GM12878 (cell line): ENCODE measurements at regions not wholly inside any gene's neighbourhood (a gene's known extent, or its start where the extent isn't known, plus 50 kb on each side); places are given as distances from the start of the nearest gene placed in this dataset.

ENCODE experiments used
- ATAC-seq: fragments of 200-7000 bp; cut with Tn5 transposase; 3 replicates; pipeline ENCODE4 v1.9.1; 2020; ENCODE audit warnings: mild to moderate bottlenecking, moderate library complexity
- BruUV-seq: library from RNA; stranded (reverse); fragments of 400-500 nt; replicated peaks from 2 replicates; lab custom pipeline; 2021; lab: Mats Ljungman, UMichigan
- CTCF ChIA-PET: fragments of 300-600 bp; sonication (Branson Sonifier 250); formaldehyde crosslinking; extraction: SDS; loops from one replicate; lab custom pipeline; 2021; ENCODE audit warnings: inconsistent platforms; lab: Yijun Ruan, JAX
- POLR2A ChIA-PET: fragments of 350-600 bp; formaldehyde crosslinking; extraction: SDS; loops from one replicate; lab custom pipeline; 2021; ENCODE audit warnings: inconsistent platforms; lab: Charles Lee
- RAD21 ChIA-PET: fragments of 300-600 bp; sonication (Branson Sonifier 250); formaldehyde crosslinking; loops from one replicate; lab custom pipeline; 2023; ENCODE audit warnings: antibody characterized with exemption; ENCODE audit not compliant: unreplicated experiment; lab: Charles Lee
- SMC1A ChIA-PET: fragments of 300-600 bp; sonication (Branson Sonifier 250); formaldehyde crosslinking; loops from one replicate; lab custom pipeline; 2023; ENCODE audit not compliant: unreplicated experiment, uncharacterized antibody; lab: Charles Lee
- DNase-seq: peaks from one replicate; pipeline ENCODE4 v3.0.0-alpha.2; 2011; ENCODE audit warnings: low read depth, low spot score
- FAIRE-seq: peaks from 3 replicates; lab custom pipeline; 2011; peaks lifted over from hg19 to GRCh38; lab: Jason Lieb, UNC
- H2AFZ ChIP-seq: 2 replicates; pipeline ENCODE4 v1.6.0; 2011; ENCODE audit warnings: low read depth, low read length, control low read depth; ENCODE audit not compliant: control insufficient read depth
- H3K27ac ChIP-seq: 2 replicates; pipeline ENCODE4 v1.5.1; 2011; ENCODE audit warnings: control low read depth; ENCODE audit not compliant: control insufficient read depth, insufficient read depth
- H3K27me3 ChIP-seq, 2 experiments: replicated peaks in 1 of 2; 2 replicates each; pipeline versions ENCODE4 v1.6.0 to v1.6.1; 2011; ENCODE audit warnings: low read length in 1 of 2; ENCODE audit not compliant: control insufficient read depth in 2 of 2, insufficient read depth in 2 of 2
- H3K36me3 ChIP-seq, 2 experiments: 2 replicates each; pipeline ENCODE4 v1.5.1; 2011; ENCODE audit warnings: low read length in 1 of 2; ENCODE audit not compliant: control insufficient read depth in 2 of 2, insufficient read depth in 2 of 2
- H3K4me1 ChIP-seq: 2 replicates; pipeline ENCODE4 v1.6.1; 2011; ENCODE audit warnings: mild to moderate bottlenecking, low read length, moderate library complexity, mixed read lengths; ENCODE audit not compliant: control insufficient read depth, insufficient read depth
- H3K4me2 ChIP-seq: 2 replicates; pipeline ENCODE4 v1.6.0; 2011; ENCODE audit warnings: control low read depth; ENCODE audit not compliant: control insufficient read depth, insufficient read depth
- H3K4me3 ChIP-seq: fragments of 200-600 bp; sonication (generic); 2 replicates; pipeline ENCODE4 v1.5.1; 2016
- H3K79me2 ChIP-seq: 2 replicates; pipeline ENCODE4 v1.6.0; 2011; ENCODE audit warnings: low read length; ENCODE audit not compliant: control insufficient read depth, insufficient read depth
- H3K9ac ChIP-seq: 2 replicates; pipeline ENCODE4 v1.8.0; 2011; ENCODE audit warnings: low read length, control low read depth, mixed read lengths; ENCODE audit not compliant: control insufficient read depth, insufficient read depth
- H3K9me3 ChIP-seq: replicated peaks from 3 replicates; pipeline ENCODE4 v1.5.1; 2011; ENCODE audit warnings: mild to moderate bottlenecking, low read length; ENCODE audit not compliant: control insufficient read depth, insufficient read depth
- H4K20me1 ChIP-seq: 2 replicates; pipeline ENCODE4 v1.6.0; 2011; ENCODE audit not compliant: control insufficient read depth, insufficient read depth
- BHLHE40 ChIP-seq, 2 experiments: fragments of 450-650 bp in 1 of 2; IDR thresholded peaks; 2 replicates each; pipeline ENCODE4 v1.6.1; 2011 to 2017; ENCODE audit warnings: low read depth in 2 of 2, borderline replicate concordance in 1 of 2, improper control_type of control experiment in 1 of 2, low read length in 1 of 2, mild to moderate bottlenecking in 1 of 2
- CBX5 ChIP-seq: sonication (generic); IDR thresholded peaks from 2 replicates; pipeline ENCODE4 v1.6.1; 2016; ENCODE audit warnings: low read depth, moderate library complexity, mild to moderate bottlenecking, inconsistent platforms
- CREM ChIP-seq: IDR thresholded peaks from 2 replicates; pipeline ENCODE4 v1.6.1; 2014; ENCODE audit warnings: antibody characterized with exemption, low read depth
- ETV6 ChIP-seq, 2 experiments: fragments of 450-650 bp in 1 of 2; IDR thresholded peaks in 1 of 2; conservative IDR thresholded peaks in 1 of 2; 2 replicates each; pipeline ENCODE4 v1.6.1; 2014; ENCODE audit warnings: antibody characterized with exemption in 1 of 2, borderline replicate concordance in 1 of 2, low read depth in 1 of 2, mild to moderate bottlenecking in 1 of 2, moderate library complexity in 1 of 2
- GATAD2B ChIP-seq: fragments of 450-650 bp; conservative IDR thresholded peaks from 2 replicates; pipeline ENCODE4 v1.6.1; 2017; ENCODE audit warnings: low read depth, mild to moderate bottlenecking, moderate library complexity
- IKZF1 ChIP-seq: fragments of 450-650 bp; conservative IDR thresholded peaks from 2 replicates; pipeline ENCODE4 v1.6.1; 2017; ENCODE audit warnings: antibody characterized with exemption, mild to moderate bottlenecking
- KLF5 ChIP-seq: fragments of 450-650 bp; IDR thresholded peaks from 2 replicates; pipeline ENCODE4 v1.6.1; 2014; ENCODE audit warnings: mild to moderate bottlenecking; ENCODE audit not compliant: partially characterized antibody
- MXI1 ChIP-seq: fragments of 150-350 bp; IDR thresholded peaks from 2 replicates; pipeline ENCODE4 v1.6.1; 2011; ENCODE audit warnings: low read depth, mild to moderate bottlenecking, inconsistent platforms, low read length, improper control_type of control experiment
- SMC3 ChIP-seq: IDR thresholded peaks from 2 replicates; pipeline ENCODE4 v1.6.1; 2011; ENCODE audit warnings: low read length, improper control_type of control experiment, borderline replicate concordance
- ZBED1 ChIP-seq: IDR thresholded peaks from 2 replicates; pipeline ENCODE4 v1.6.1; 2016; ENCODE audit warnings: borderline replicate concordance
- ZBTB33 ChIP-seq: fragments of 450-650 bp; IDR thresholded peaks from 2 replicates; pipeline ENCODE4 v1.6.1; 2017; ENCODE audit warnings: mild to moderate bottlenecking
- WGBS: methylation state at CpG from one replicate; pipeline ENCODE4 v1.1.6; 2016; ENCODE audit warnings: low lambda C conversion rate; ENCODE audit not compliant: insufficient replicate concordance, insufficient coverage; ENCODE audit errors: missing lambda C conversion rate; 5-methylcytosine and 5-hydroxymethylcytosine counted together
- in situ Hi-C: fragments of 300-500 bp; cut with MboI; formaldehyde crosslinking; loops from 9 replicates; pipeline ENCODE4 v1.14.3; 2018; ENCODE audit warnings: mixed read lengths
- intact Hi-C: fragments of 100-400 bp; cut with micrococcal nuclease; formaldehyde crosslinking; loops from one replicate; pipeline ENCODE4 v1.14.2; 2022; ENCODE audit not compliant: unreplicated experiment
- TF ChIP-seq, protein P1 (sequence below): IDR thresholded peaks from 2 replicates; pipeline ENCODE4 v1.6.1; 2012; ENCODE audit warnings: improper control_type of control experiment, low read depth, low read length; ENCODE audit not compliant: insufficient replicate concordance

DNA sequence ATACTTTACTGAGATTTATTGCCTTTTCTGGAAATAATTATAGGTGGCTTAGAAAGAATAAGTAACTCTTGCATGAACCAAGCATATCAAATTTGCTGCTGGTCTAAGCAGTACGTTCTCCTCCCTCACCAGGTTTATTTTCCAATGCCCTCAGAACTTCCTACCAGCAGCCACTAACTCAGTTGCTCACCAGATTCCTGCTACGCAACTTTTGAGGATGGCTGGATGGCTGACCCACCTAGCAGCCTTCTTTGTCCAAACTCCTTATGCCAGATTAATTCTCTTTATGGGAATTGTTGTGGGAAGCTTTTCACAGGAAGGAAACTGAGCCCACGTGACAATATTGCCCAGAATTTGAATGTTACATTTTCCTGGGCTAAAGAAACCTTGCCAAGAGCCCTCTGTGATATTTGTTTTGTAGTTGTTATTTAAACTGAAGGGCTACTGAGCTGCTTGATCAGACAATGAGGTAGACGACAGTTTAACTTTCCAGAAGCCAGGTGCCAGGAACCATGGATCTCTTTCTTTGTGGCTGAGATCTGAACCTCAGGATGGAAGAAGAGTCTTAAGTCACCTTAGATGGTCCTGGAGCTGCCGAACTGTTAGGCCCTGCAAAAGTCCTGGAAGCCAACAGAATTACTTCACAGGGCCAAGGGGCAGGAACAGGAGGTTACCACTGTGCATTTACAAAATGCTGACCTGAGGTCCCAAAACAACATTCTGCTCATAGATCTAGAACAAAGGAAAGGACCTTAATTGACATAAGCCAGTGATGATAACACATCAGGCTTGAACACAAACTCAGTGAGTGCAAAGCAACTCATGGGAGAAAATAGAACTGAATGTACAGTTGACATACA, 85.5 kb upstream of the ATP1A1 start (continued):
- TF ChIP-seq KLF5 = no peak
- TF ChIP-seq CBX5 = no peak
- no peak for TF ChIP-seq IKZF1
- no peak for TF ChIP-seq CREM
- no peak for TF ChIP-seq ZBTB33
- TF ChIP-seq, all 136 proteins: peak for 0

- in situ Hi-C loops (no loop called here), intact Hi-C loops (loop anchor here (2.0 kb wide), 1 partner anchor 19 kb away; no protein-coding TSS in a partner anchor)
- no peak overlapping the region for H3K27ac ChIP-seq
- RAD21 ChIA-PET = no interaction called here
- H3K36me3 ChIP-seq = no peaks in the 10 kb centered on the region
- DNase-seq (peak; percentile 57), FAIRE-seq (peak; percentile 98), ATAC-seq (peak; percentile 98)
- no peak overlapping the region for H2AFZ ChIP-seq
- POLR2A ChIA-PET = no interaction called here
- SMC1A ChIA-PET = no interaction called here
- no peak overlapping the region for H3K4me2 ChIP-seq
- CTCF ChIA-PET = no interaction called here
- no peaks in the 10 kb centered on the region for H3K27me3 ChIP-seq
- H3K4me3 ChIP-seq = no peak overlapping the region
- H4K20me1 ChIP-seq = no peaks in the 10 kb centered on the region
- H3K4me1 ChIP-seq = peaks cover 15% of the 10 kb centered on the region
- H3K9me3 ChIP-seq = no peaks in the 10 kb centered on the region
- no TSS peak for BruUV-seq
- WGBS = 41% methylated on average over 2 of the region's 2 CpGs
- H3K9ac ChIP-seq = no peak overlapping the region
- no peaks in the 10 kb centered on the region for H3K79me2 ChIP-seq
- TF ChIP-seq MXI1 = 0 out of 2 replicates have a peak, but pooled peaks have one; percentile 28
- no peak for TF ChIP-seq ZBED1
- no peak for TF ChIP-seq SMC3
- TF ChIP-seq, protein P1, sequence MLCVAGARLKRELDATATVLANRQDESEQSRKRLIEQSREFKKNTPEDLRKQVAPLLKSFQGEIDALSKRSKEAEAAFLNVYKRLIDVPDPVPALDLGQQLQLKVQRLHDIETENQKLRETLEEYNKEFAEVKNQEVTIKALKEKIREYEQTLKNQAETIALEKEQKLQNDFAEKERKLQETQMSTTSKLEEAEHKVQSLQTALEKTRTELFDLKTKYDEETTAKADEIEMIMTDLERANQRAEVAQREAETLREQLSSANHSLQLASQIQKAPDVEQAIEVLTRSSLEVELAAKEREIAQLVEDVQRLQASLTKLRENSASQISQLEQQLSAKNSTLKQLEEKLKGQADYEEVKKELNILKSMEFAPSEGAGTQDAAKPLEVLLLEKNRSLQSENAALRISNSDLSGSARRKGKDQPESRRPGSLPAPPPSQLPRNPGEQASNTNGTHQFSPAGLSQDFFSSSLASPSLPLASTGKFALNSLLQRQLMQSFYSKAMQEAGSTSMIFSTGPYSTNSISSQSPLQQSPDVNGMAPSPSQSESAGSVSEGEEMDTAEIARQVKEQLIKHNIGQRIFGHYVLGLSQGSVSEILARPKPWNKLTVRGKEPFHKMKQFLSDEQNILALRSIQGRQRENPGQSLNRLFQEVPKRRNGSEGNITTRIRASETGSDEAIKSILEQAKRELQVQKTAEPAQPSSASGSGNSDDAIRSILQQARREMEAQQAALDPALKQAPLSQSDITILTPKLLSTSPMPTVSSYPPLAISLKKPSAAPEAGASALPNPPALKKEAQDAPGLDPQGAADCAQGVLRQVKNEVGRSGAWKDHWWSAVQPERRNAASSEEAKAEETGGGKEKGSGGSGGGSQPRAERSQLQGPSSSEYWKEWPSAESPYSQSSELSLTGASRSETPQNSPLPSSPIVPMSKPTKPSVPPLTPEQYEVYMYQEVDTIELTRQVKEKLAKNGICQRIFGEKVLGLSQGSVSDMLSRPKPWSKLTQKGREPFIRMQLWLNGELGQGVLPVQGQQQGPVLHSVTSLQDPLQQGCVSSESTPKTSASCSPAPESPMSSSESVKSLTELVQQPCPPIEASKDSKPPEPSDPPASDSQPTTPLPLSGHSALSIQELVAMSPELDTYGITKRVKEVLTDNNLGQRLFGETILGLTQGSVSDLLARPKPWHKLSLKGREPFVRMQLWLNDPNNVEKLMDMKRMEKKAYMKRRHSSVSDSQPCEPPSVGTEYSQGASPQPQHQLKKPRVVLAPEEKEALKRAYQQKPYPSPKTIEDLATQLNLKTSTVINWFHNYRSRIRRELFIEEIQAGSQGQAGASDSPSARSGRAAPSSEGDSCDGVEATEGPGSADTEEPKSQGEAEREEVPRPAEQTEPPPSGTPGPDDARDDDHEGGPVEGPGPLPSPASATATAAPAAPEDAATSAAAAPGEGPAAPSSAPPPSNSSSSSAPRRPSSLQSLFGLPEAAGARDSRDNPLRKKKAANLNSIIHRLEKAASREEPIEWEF = peak; percentile 49
- TF ChIP-seq GATAD2B = peak; percentile 57; the same call in 1 of the 2 replicates
- 0 out of 2 replicates have a peak, but pooled peaks have one; percentile 34 for TF ChIP-seq CBX5
- no peak for TF ChIP-seq ETV6 (conservative IDR thresholded peaks at IDR 0.05 in 1 of 2, IDR thresholded peaks at IDR 0.05 in 1 of 2; ENCODE audit: borderline replicate concordance in 1 of 2, low read depth in 1 of 2)
- peak; percentile 61 to 63; a peak in 2 of 4 replicates for TF ChIP-seq BHLHE40 (IDR thresholded peaks at IDR 0.05; ENCODE audit: borderline replicate concordance in 1 of 2, low read depth in 2 of 2, low read length in 1 of 2)
These were observed 84.8 kb upstream of the ATP1A1 start for GRCh38 chr1:116288201-116288598.
